NCI-H524 (cell line): ENCODE measurements at regions not wholly inside any gene's neighbourhood (a gene's known extent, or its start where the extent isn't known, plus 50 kb on each side); places are given as distances from the start of the nearest gene placed in this dataset.

Experiments used
- DNase-seq, 2 experiments: peaks; one replicate each; lab custom pipeline; 2025; lab: John Stamatoyannopoulos, UW

GRCh38 chr6:169997187-169997929 is 245.9 kb downstream of the ERMARD start:
- no peak for DNase-seq

GRCh38 chr6:169996378-169997051 is 245.1 kb downstream of the ERMARD start:
- no peak for DNase-seq

GRCh38 chr6:169994739-169995138 is 243.3 kb downstream of the ERMARD start:
- no peak for DNase-seq

GRCh38 chr6:169993861-169994481 is 242.5 kb downstream of the ERMARD start:
- no peak for DNase-seq

- DNase-seq, result no peak
Observed at GRCh38 chr6:169991913-169992312, 240.5 kb downstream of the ERMARD start.

- DNase-seq, result no peak
Observed at GRCh38 chr6:169991031-169991390, 239.6 kb downstream of the ERMARD start.

GRCh38 chr6:169990095-169991030 is 238.9 kb downstream of the ERMARD start:
- DNase-seq, result no peak

GRCh38 chr6:169989594-169989993 is 238.2 kb downstream of the ERMARD start:
- no peak for DNase-seq

- DNase-seq, result no peak
Observed at GRCh38 chr6:169988769-169989550, 237.5 kb downstream of the ERMARD start.

GRCh38 chr6:169986848-169987498 is 235.6 kb downstream of the ERMARD start:
- no peak for DNase-seq

- no peak for DNase-seq
Observed at GRCh38 chr6:169986171-169986847, 234.9 kb downstream of the ERMARD start.

GRCh38 chr6:169985121-169986015 is 233.9 kb downstream of the ERMARD start:
- no peak for DNase-seq

- DNase-seq, result peak in 1 of 2 experiments; percentile 17
Observed at GRCh38 chr6:169984181-169985120, 233.0 kb downstream of the ERMARD start.

GRCh38 chr6:169983651-169984050 is 232.2 kb downstream of the ERMARD start:
- DNase-seq, result no peak

- DNase-seq, result no peak
Observed at GRCh38 chr6:169982461-169983386, 231.3 kb downstream of the ERMARD start.

- DNase-seq, result no peak
Observed at GRCh38 chr6:169981969-169982368, 230.5 kb downstream of the ERMARD start.

GRCh38 chr6:169981568-169981967 is 230.1 kb downstream of the ERMARD start:
- DNase-seq, result no peak
